OCI-LY1 (cell line): ENCODE measurements at regions not wholly inside any gene's neighbourhood (a gene's known extent, or its start where the extent isn't known, plus 50 kb on each side); places are given as distances from the start of the nearest gene placed in this dataset.
"Not testable (repeated sequence)": the region's sequence is repeated elsewhere in the genome, so short reads cannot be mapped to it uniquely, and the experiment has no call there.

Source experiments
- H2AFZ ChIP-seq: fragments of 200-600 bp; sonication (generic), shearing (Covaris generic); 2 replicates; pipeline ENCODE4 v1.6.0; 2014; ENCODE audit warnings: antibody characterized with exemption, mild to moderate bottlenecking, low read length
- H3F3A ChIP-seq: fragments of 200-600 bp; sonication (generic), shearing (Covaris generic); 2 replicates; pipeline ENCODE4 v1.6.0; 2014; ENCODE audit warnings: mild to moderate bottlenecking, antibody characterized with exemption, low read length, moderate library complexity; ENCODE audit not compliant: insufficient read depth
- H3K27ac ChIP-seq: fragments of 200-600 bp; sonication (generic); 2 replicates; pipeline ENCODE4 v1.5.1; 2014; ENCODE audit warnings: low read length, mixed run types, mild to moderate bottlenecking, low read depth; ENCODE audit not compliant: poor library complexity, severe bottlenecking
- H3K27me3 ChIP-seq: fragments of 200-600 bp; sonication (generic); 2 replicates; pipeline ENCODE4 v1.6.0; 2014; ENCODE audit warnings: antibody characterized with exemption, mild to moderate bottlenecking, low read length, moderate library complexity; ENCODE audit not compliant: insufficient read depth
- H3K36me3 ChIP-seq: fragments of 200-600 bp; sonication (generic); 2 replicates; pipeline ENCODE4 v1.6.1; 2014; ENCODE audit warnings: mild to moderate bottlenecking, antibody characterized with exemption, low read length, moderate library complexity, mixed read lengths; ENCODE audit not compliant: insufficient read depth
- H3K4me1 ChIP-seq: fragments of 200-600 bp; sonication (generic); 2 replicates; pipeline ENCODE4 v1.5.1; 2014; ENCODE audit warnings: mild to moderate bottlenecking, low read length, moderate library complexity; ENCODE audit not compliant: insufficient read depth, severe bottlenecking
- H3K4me2 ChIP-seq: fragments of 200-600 bp; sonication (generic), shearing (Covaris generic); 2 replicates; pipeline ENCODE4 v1.6.1; 2014; ENCODE audit warnings: low read length
- H3K4me3 ChIP-seq: fragments of 200-600 bp; sonication (generic); 2 replicates; pipeline ENCODE4 v1.5.1; 2014; ENCODE audit warnings: low read length, low read depth, mild to moderate bottlenecking, mixed read lengths; ENCODE audit not compliant: poor library complexity, severe bottlenecking
- H3K79me2 ChIP-seq: fragments of 200-600 bp; shearing (Covaris generic); 2 replicates; pipeline ENCODE4 v1.6.1; 2016; ENCODE audit warnings: mixed run types, low read length, mixed read lengths; ENCODE audit not compliant: insufficient read depth
- H3K9ac ChIP-seq: fragments of 200-600 bp; sonication (generic), shearing (Covaris generic); 2 replicates; pipeline ENCODE4 v1.6.1; 2014; ENCODE audit warnings: mild to moderate bottlenecking, low read length, mixed read lengths
- H3K9me2 ChIP-seq: fragments of 200-600 bp; sonication (generic), shearing (Covaris generic); 2 replicates; pipeline ENCODE4 v1.6.1; 2014; ENCODE audit warnings: low read depth, mild to moderate bottlenecking, low read length, mixed read lengths
- H3K9me3 ChIP-seq: fragments of 200-600 bp; shearing (Covaris generic); 2 replicates; pipeline ENCODE4 v1.6.1; 2014; ENCODE audit warnings: low read length, mixed read lengths
- H4K20me1 ChIP-seq: fragments of 200-600 bp; sonication (generic), shearing (Covaris generic); 2 replicates; pipeline ENCODE4 v1.6.0; 2016; ENCODE audit warnings: mild to moderate bottlenecking, low read length; ENCODE audit not compliant: insufficient read depth
- EZH2 ChIP-seq: fragments of 200-600 bp; sonication (generic), shearing (Covaris generic); IDR thresholded peaks from 2 replicates; pipeline ENCODE4 v1.8.0; 2017; ENCODE audit warnings: borderline replicate concordance, mixed run types, mild to moderate bottlenecking, antibody characterized with exemption, low read length, moderate library complexity, mixed read lengths
- TF ChIP-seq, protein P1 (sequence below): fragments of 200-600 bp; sonication (generic), shearing (Covaris generic); IDR thresholded peaks from 2 replicates; pipeline ENCODE4 v1.5.1; 2017; ENCODE audit warnings: mild to moderate bottlenecking, antibody characterized with exemption, low read length, moderate library complexity, mixed read lengths

DNA sequence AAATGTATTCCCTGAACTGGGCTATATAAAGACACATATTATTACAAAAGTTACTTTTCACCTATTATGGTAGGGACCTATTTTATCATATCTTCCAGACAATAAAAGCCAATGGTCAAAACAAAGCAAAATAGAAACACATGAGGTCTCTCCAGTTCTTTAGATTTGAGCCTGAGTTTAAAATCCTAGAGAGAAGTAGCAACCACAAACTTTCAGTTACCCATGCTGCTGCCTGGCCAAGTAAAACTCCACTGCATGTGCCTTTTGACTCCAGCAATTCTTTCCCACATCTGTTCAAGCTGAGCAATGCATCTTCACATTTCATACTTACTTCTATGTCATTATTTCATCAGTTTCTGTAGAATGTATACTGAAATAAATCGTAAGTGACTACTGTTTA lies 405.3 kb downstream of the STK39 start:
- H3K36me3 ChIP-seq, result no peaks in the 10 kb centered on the region
- H3K27ac ChIP-seq, result no peak overlapping the region
- TF ChIP-seq, protein P1, sequence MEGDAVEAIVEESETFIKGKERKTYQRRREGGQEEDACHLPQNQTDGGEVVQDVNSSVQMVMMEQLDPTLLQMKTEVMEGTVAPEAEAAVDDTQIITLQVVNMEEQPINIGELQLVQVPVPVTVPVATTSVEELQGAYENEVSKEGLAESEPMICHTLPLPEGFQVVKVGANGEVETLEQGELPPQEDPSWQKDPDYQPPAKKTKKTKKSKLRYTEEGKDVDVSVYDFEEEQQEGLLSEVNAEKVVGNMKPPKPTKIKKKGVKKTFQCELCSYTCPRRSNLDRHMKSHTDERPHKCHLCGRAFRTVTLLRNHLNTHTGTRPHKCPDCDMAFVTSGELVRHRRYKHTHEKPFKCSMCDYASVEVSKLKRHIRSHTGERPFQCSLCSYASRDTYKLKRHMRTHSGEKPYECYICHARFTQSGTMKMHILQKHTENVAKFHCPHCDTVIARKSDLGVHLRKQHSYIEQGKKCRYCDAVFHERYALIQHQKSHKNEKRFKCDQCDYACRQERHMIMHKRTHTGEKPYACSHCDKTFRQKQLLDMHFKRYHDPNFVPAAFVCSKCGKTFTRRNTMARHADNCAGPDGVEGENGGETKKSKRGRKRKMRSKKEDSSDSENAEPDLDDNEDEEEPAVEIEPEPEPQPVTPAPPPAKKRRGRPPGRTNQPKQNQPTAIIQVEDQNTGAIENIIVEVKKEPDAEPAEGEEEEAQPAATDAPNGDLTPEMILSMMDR, result no peak
- TF ChIP-seq EZH2, result no peak
- no peak overlapping the region for H2AFZ ChIP-seq
- no peaks in the 10 kb centered on the region for H3K79me2 ChIP-seq
- H3K4me3 ChIP-seq, result no peak overlapping the region
- H3K9me2 ChIP-seq, result no peaks in the 10 kb centered on the region
- no peaks in the 10 kb centered on the region for H3K27me3 ChIP-seq
- H3K9me3 ChIP-seq, result no peaks in the 10 kb centered on the region
- no peak overlapping the region for H3K4me2 ChIP-seq
- no peaks in the 10 kb centered on the region for H3F3A ChIP-seq
- no peaks in the 10 kb centered on the region for H3K4me1 ChIP-seq
- no peaks in the 10 kb centered on the region for H4K20me1 ChIP-seq
- H3K9ac ChIP-seq, result no peak overlapping the region

DNA sequence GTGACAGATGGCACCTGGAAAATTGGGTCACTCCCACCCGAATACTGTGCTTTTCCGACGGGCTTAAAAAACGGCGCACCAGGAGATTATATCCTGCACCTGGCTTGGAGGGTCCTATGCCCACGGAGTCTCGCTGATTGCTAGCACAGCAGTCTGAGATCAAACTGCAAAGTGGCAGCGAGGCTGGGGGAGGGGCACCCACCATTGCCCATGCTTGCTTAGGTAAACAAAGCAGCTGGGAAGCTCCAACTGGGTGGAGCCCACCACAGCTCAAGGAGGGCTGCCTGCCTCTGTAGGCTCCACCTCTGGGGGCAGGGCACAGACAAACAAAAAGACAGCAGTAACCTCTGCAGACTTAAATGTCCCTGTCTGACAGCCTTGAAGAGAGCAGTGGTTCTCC lies 412.1 kb downstream of the STK39 start:
- H3K27ac ChIP-seq, H3K9me3 ChIP-seq, H3K27me3 ChIP-seq, H3K9me2 ChIP-seq, H2AFZ ChIP-seq, H3K4me2 ChIP-seq, H3K4me3 ChIP-seq, H3F3A ChIP-seq, H3K4me1 ChIP-seq, H3K36me3 ChIP-seq, H3K79me2 ChIP-seq, H3K9ac ChIP-seq, H4K20me1 ChIP-seq: not testable (repeated sequence)

GRCh38 chr2:167834707-167835106 lies 412.7 kb downstream of the STK39 start:
- H3K9me3 ChIP-seq, result no peaks in the 10 kb centered on the region
- no peaks in the 10 kb centered on the region for H3K79me2 ChIP-seq
- H3K9ac ChIP-seq, result no peak overlapping the region
- H3F3A ChIP-seq, result no peaks in the 10 kb centered on the region
- H3K36me3 ChIP-seq, result no peaks in the 10 kb centered on the region
- no peaks in the 10 kb centered on the region for H3K27me3 ChIP-seq
- H3K4me3 ChIP-seq, result no peak overlapping the region
- no peaks in the 10 kb centered on the region for H3K9me2 ChIP-seq
- H3K4me2 ChIP-seq, result no peak overlapping the region
- H4K20me1 ChIP-seq, result no peaks in the 10 kb centered on the region
- no peak overlapping the region for H2AFZ ChIP-seq
- TF ChIP-seq, protein P1, result no peak
- no peak for TF ChIP-seq EZH2
- no peaks in the 10 kb centered on the region for H3K4me1 ChIP-seq
- no peak overlapping the region for H3K27ac ChIP-seq

DNA sequence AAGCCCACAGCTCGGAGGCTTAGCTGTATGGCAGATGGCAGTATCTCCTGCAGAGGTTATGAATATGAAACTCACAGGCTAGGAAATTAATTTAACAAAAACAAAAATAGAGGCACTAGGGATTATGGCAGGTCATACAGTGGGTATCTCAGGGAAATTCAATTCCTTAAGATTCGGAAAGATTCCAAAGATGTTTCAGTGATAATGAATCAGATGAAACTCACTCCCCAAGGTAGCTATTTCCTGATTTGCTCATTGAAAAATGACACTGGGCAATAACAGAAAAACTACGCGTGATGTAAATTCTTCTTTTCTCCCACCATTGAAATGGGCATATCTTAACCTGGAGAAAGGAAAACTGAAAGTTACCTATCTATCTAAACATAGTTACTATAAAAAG lies 414.1 kb downstream of the STK39 start:
- Histone ChIP-seq H3F3A (no peaks in the 10 kb centered on the region), H3K27me3 (no peaks in the 10 kb centered on the region), H3K4me1 (no peaks in the 10 kb centered on the region), H3K9ac (no peak overlapping the region), H4K20me1 (no peaks in the 10 kb centered on the region), H3K36me3 (no peaks in the 10 kb centered on the region), H3K9me3 (no peaks in the 10 kb centered on the region), H3K27ac (no peak overlapping the region), H2AFZ (no peak overlapping the region), H3K4me3 (no peak overlapping the region), H3K9me2 (no peaks in the 10 kb centered on the region), H3K4me2 (no peak overlapping the region), H3K79me2 (no peaks in the 10 kb centered on the region)
- TF ChIP-seq EZH2, result no peak
- TF ChIP-seq, protein P1, result no peak
